Tibial nerve (tissue), 4 donors: ENCODE measurements at regions not wholly inside any gene's neighbourhood (a gene's known extent, or its start where the extent isn't known, plus 50 kb on each side); places are given as distances from the start of the nearest gene placed in this dataset.

Experiments used
- DNase-seq, 2 donors: peaks; one replicate each; pipeline ENCODE4 v3.0.0-alpha.2; 2019; ENCODE audit warnings: low spot score in 2 of 2
- H3K27ac ChIP-seq, 4 donors: fragments of 200-600 bp; sonication (generic) in 3 of 4; one replicate each; pipeline ENCODE4 v1.5.1; 2017 to 2019; ENCODE audit warnings: mild to moderate bottlenecking in 1 of 4
- H3K27me3 ChIP-seq, 2 donors: fragments of 200-600 bp; sonication (generic) in 1 of 2; one replicate each; pipeline versions ENCODE4 v1.5.1 to v1.6.0; 2017 to 2019
- H3K36me3 ChIP-seq, 3 donors: fragments of 200-600 bp; sonication (generic); one replicate each; pipeline ENCODE4 v1.5.1; 2018 to 2019
- H3K4me1 ChIP-seq, 4 donors: fragments of 200-600 bp; sonication (generic) in 3 of 4; one replicate each; pipeline ENCODE4 v1.5.1; 2017 to 2019
- H3K4me3 ChIP-seq, 4 donors: fragments of 200-600 bp; sonication (generic) in 3 of 4; one replicate each; pipeline ENCODE4 v1.5.1; 2017 to 2019; ENCODE audit warnings: mild to moderate bottlenecking in 1 of 4, moderate library complexity in 1 of 4
- H3K9me3 ChIP-seq, 4 donors: fragments of 200-600 bp; sonication (generic) in 3 of 4; one replicate each; pipeline ENCODE4 v1.5.1; 2017 to 2019
- EP300 ChIP-seq, 2 donors: sonication (generic); formaldehyde crosslinking; IDR thresholded peaks; one replicate each; pipeline ENCODE4 v1.6.1; 2017; ENCODE audit warnings: antibody characterized with exemption in 2 of 2, mild to moderate bottlenecking in 1 of 2
- POLR2A ChIP-seq, 2 donors: fragments of 450-650 bp; IDR thresholded peaks; one replicate each; pipeline ENCODE4 v1.6.1; 2017; ENCODE audit warnings: antibody characterized with exemption in 2 of 2, mild to moderate bottlenecking in 2 of 2, moderate library complexity in 2 of 2
- WGBS, 2 donors: methylation state at CpG; one replicate each; pipeline ENCODE4 v1.1.5; 2018; 5-methylcytosine and 5-hydroxymethylcytosine counted together
- TF ChIP-seq, protein P1 (sequence below), 5 experiments: fragments of 200-600 bp in 3 of 5; fragments of 450-650 bp in 2 of 5; sonication (generic) in 3 of 5; IDR thresholded peaks; one replicate each; pipeline ENCODE4 v1.5.1; 2016 to 2019; ENCODE audit warnings: antibody characterized with exemption in 5 of 5, mild to moderate bottlenecking in 3 of 5, moderate library complexity in 2 of 5

- no peaks in the 10 kb centered on the region for H3K4me1 ChIP-seq
- TF ChIP-seq EP300 (IDR thresholded peaks at IDR 0.05) (no peak), POLR2A (IDR thresholded peaks at IDR 0.05) (no peak)
- TF ChIP-seq, protein P1, sequence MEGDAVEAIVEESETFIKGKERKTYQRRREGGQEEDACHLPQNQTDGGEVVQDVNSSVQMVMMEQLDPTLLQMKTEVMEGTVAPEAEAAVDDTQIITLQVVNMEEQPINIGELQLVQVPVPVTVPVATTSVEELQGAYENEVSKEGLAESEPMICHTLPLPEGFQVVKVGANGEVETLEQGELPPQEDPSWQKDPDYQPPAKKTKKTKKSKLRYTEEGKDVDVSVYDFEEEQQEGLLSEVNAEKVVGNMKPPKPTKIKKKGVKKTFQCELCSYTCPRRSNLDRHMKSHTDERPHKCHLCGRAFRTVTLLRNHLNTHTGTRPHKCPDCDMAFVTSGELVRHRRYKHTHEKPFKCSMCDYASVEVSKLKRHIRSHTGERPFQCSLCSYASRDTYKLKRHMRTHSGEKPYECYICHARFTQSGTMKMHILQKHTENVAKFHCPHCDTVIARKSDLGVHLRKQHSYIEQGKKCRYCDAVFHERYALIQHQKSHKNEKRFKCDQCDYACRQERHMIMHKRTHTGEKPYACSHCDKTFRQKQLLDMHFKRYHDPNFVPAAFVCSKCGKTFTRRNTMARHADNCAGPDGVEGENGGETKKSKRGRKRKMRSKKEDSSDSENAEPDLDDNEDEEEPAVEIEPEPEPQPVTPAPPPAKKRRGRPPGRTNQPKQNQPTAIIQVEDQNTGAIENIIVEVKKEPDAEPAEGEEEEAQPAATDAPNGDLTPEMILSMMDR (IDR thresholded peaks at IDR 0.05), result peak in 1 of 5 experiments; percentile 15
- H3K9me3 ChIP-seq, result peaks cover 0 to 2% (median 0%) of the 10 kb centered on the region in 4 donors
- no peaks in the 10 kb centered on the region for H3K36me3 ChIP-seq
- DNase-seq, result no peak
- 14 to 18% methylated on average over 5 of the region's 5 CpGs for WGBS, 2 donors
- H3K4me3 ChIP-seq, result no peak overlapping the region
- no peaks in the 10 kb centered on the region for H3K27me3 ChIP-seq
- no peak overlapping the region for H3K27ac ChIP-seq
Observed at GRCh38 chr12:118714051-118714460, 267.3 kb upstream of the SRRM4 start.

DNA sequence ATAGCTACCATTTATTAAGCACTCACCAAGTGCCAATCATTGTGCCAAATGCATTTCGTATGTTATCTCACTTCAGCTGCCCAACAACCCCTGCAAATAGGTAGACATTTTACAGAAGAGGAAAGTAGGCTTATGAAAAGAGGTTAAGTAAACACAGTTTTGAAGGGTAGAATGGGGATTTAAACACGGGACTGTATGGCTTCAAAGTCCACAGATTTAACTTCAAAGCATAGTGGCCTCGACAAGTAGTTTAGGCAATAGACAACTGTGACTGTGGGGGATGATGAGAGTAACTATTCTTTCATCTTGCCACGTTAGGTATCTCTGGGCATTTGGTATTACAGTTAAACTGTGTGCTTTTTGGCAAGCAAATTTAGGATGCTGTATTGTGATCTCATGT, 266.8 kb upstream of the SRRM4 start:
- TF ChIP-seq POLR2A (IDR thresholded peaks at IDR 0.05) (no peak), EP300 (IDR thresholded peaks at IDR 0.05) (no peak)
- TF ChIP-seq, protein P1 (IDR thresholded peaks at IDR 0.05), result no peak
- DNase-seq, result no peak
- Histone ChIP-seq H3K4me1 (no peaks in the 10 kb centered on the region), H3K4me3 (no peak overlapping the region), H3K36me3 (no peaks in the 10 kb centered on the region), H3K9me3 (peaks cover 0 to 2% (median 0%) of the 10 kb centered on the region in 4 donors), H3K27me3 (no peaks in the 10 kb centered on the region), H3K27ac (no peak overlapping the region)
- WGBS, 2 donors, result 45 to 58% methylated on average over 4 of the region's 4 CpGs

DNA sequence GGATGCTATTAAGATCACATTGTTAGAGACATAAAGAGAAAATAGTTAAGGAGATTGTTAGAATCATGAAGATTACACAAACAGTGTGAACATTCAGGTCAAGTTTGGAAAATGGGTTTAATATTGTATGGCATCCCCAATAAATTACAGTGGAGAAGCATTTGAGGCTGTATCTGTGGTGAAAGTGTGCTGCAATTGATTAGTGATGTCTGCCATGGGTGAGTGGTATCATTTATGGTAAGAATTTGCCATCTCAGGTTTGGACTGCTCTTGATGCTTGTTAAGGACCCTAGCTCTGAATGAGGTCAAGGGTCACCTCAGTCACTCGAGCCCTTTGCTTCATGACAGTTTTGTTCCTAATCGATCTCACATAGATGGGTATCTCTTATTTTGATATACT, 265.7 kb upstream of the SRRM4 start:
- no peak for DNase-seq
- TF ChIP-seq POLR2A (IDR thresholded peaks at IDR 0.05) (no peak), EP300 (IDR thresholded peaks at IDR 0.05) (no peak)
- TF ChIP-seq, protein P1 (IDR thresholded peaks at IDR 0.05), result no peak
- Histone ChIP-seq H3K4me1 (no peaks in the 10 kb centered on the region), H3K27ac (no peak overlapping the region), H3K27me3 (no peaks in the 10 kb centered on the region), H3K36me3 (no peaks in the 10 kb centered on the region), H3K4me3 (no peak overlapping the region), H3K9me3 (peaks cover 0 to 2% (median 0%) of the 10 kb centered on the region in 4 donors)
- WGBS, 2 donors, result 75 to 77% methylated on average over 2 of the region's 2 CpGs

DNA sequence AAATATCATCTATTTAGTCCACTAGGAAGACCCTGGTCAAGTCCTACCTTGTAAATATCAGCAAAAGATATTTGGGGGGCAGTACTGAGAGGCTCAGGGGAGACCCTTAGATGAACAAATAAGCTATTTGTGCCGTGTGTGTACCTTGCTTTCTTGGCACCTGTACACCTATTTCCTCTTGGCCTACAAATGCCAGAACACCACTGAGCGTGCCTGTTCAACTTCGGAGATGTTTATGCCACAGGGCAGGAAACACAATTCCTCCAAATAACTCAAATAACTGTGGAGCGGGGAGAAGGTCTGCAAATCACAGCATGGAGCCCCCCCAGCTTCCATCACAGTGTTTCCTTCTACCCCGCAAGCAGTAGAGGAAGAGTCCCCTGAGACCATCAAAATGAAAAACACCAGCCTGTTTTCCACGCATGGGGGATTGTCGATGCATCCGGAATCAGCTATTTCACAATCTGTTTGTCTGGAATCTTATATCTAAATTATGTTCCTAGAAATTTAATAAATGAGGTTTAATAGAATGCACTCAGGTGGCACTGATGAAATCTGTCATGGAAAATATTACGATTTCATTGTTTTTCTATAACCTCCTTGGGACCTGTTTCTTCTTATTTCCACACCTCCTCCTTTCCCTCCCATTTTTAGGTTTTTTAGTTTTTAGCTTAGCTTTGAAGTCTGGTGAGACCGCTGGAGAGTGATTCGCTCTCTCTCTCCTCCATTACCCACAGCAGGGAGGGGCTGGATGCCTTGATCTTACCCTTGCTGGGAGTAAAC, 254.0 kb upstream of the SRRM4 start:
- H3K9me3 ChIP-seq, result peaks cover 0 to 7% (median 0%) of the 10 kb centered on the region in 4 donors
- WGBS, 2 donors, result 69 to 70% methylated on average over 11 of the region's 11 CpGs
- TF ChIP-seq POLR2A (IDR thresholded peaks at IDR 0.05), result no peak
- no peak for TF ChIP-seq EP300 (IDR thresholded peaks at IDR 0.05)
- TF ChIP-seq, protein P1 (IDR thresholded peaks at IDR 0.05), result no peak
- H3K27ac ChIP-seq, result no peak overlapping the region
- no peaks in the 10 kb centered on the region for H3K4me1 ChIP-seq
- H3K36me3 ChIP-seq, result no peaks in the 10 kb centered on the region
- H3K27me3 ChIP-seq, result no peaks in the 10 kb centered on the region
- no peak for DNase-seq
- H3K4me3 ChIP-seq, result no peak overlapping the region

DNA sequence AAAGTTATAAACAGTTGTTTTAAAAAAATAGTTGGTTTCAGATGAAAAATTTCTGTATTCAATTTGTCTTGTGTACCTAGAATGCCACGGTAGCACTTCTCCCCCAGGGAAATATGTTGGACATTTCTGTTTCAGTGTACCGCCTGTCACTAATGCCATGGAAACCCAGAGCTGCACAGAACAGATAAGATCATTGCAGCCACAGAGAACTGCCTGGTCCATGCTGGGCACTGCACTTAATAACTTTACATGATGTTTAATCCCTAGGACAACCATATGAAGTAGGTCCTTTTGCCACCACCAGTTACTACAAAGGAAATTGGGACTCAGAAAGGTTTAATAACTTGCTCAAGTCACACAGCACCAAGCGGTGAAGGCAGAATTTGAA, 253.4 kb upstream of the SRRM4 start:
- no peak for DNase-seq
- H3K27me3 ChIP-seq, result no peaks in the 10 kb centered on the region
- TF ChIP-seq, protein P1 (IDR thresholded peaks at IDR 0.05), result no peak
- TF ChIP-seq EP300 (IDR thresholded peaks at IDR 0.05) (no peak), POLR2A (IDR thresholded peaks at IDR 0.05) (no peak)
- H3K4me1 ChIP-seq, result no peaks in the 10 kb centered on the region
- H3K27ac ChIP-seq, result no peak overlapping the region
- peaks cover 0 to 7% (median 0%) of the 10 kb centered on the region in 4 donors for H3K9me3 ChIP-seq
- H3K4me3 ChIP-seq, result no peak overlapping the region
- WGBS, 2 donors, result 77 to 81% methylated on average over 3 of the region's 3 CpGs
- H3K36me3 ChIP-seq, result no peaks in the 10 kb centered on the region
